ENCODE measurements at regions not wholly inside any gene's neighbourhood (a gene's known extent, or its start where the extent isn't known, plus 50 kb on each side); places are given as distances from the start of the nearest gene placed in this dataset.

- no peak for DNase-seq
These were observed 262.5 kb upstream of the ARHGAP20 start for GRCh38 chr11:110974731-110975130.

- no peak for DNase-seq
These were observed 261.3 kb upstream of the ARHGAP20 start for GRCh38 chr11:110973401-110973980.

GRCh38 chr11:110972640-110973039 lies 260.4 kb upstream of the ARHGAP20 start:
- no peak for DNase-seq

GRCh38 chr11:110972106-110972505 lies 259.9 kb upstream of the ARHGAP20 start:
- no peak for DNase-seq

GRCh38 chr11:110971140-110971539 lies 258.9 kb upstream of the ARHGAP20 start:
- no peak for DNase-seq

- DNase-seq, result no peak
These were observed 256.3 kb upstream of the ARHGAP20 start for GRCh38 chr11:110968348-110969062.

- DNase-seq, result no peak
These were observed 253.9 kb upstream of the ARHGAP20 start for GRCh38 chr11:110966131-110966530.

GRCh38 chr11:110962921-110963320 lies 250.7 kb upstream of the ARHGAP20 start:
- DNase-seq, result no peak

GRCh38 chr11:110960167-110960566 lies 247.9 kb upstream of the ARHGAP20 start:
- DNase-seq, result no peak

GRCh38 chr11:110958216-110958615 lies 246.0 kb upstream of the ARHGAP20 start:
- DNase-seq, result no peak

- DNase-seq, result no peak
These were observed 243.5 kb upstream of the ARHGAP20 start for GRCh38 chr11:110955776-110956175.

GRCh38 chr11:110951950-110952503 lies 239.8 kb upstream of the ARHGAP20 start:
- DNase-seq, result no peak

GRCh38 chr11:110951037-110951949 lies 239.1 kb upstream of the ARHGAP20 start:
- DNase-seq, result no peak

- DNase-seq, result no peak
These were observed 235.9 kb upstream of the ARHGAP20 start for GRCh38 chr11:110948112-110948511.

- DNase-seq, result no peak
These were observed 234.9 kb upstream of the ARHGAP20 start for GRCh38 chr11:110947096-110947495.

- DNase-seq, result no peak
These were observed 227.2 kb upstream of the ARHGAP20 start for GRCh38 chr11:110939471-110939870.

GRCh38 chr11:110935018-110935640 lies 222.9 kb upstream of the ARHGAP20 start:
- DNase-seq, result no peak

- no peak for DNase-seq
These were observed 216.9 kb upstream of the ARHGAP20 start for GRCh38 chr11:110929129-110929528.

- no peak for DNase-seq
These were observed 216.2 kb upstream of the ARHGAP20 start for GRCh38 chr11:110928391-110928790.

GRCh38 chr11:110921742-110922521 lies 209.7 kb upstream of the ARHGAP20 start:
- DNase-seq, result no peak

- no peak for DNase-seq
These were observed 207.1 kb upstream of the ARHGAP20 start for GRCh38 chr11:110919241-110919922.
